IMR-90 (cell line): ENCODE measurements at regions not wholly inside any gene's neighbourhood (a gene's known extent, or its start where the extent isn't known, plus 50 kb on each side); places are given as distances from the start of the nearest gene placed in this dataset.

Source experiments
- ATAC-seq: fragments of 200-7000 bp; cut with Tn5 transposase; 2 replicates; pipeline ENCODE4 v1.9.1; 2020; ENCODE audit warnings: low read depth, mild to moderate bottlenecking, moderate library complexity
- BruUV-seq: library from RNA; stranded (reverse); fragments of 400-500 nt; replicated peaks from 2 replicates; lab custom pipeline; 2021; lab: Mats Ljungman, UMichigan
- CTCF ChIA-PET: fragments of 300-600 bp; formaldehyde crosslinking; extraction: SDS; loops from one replicate; lab custom pipeline; 2021; ENCODE audit warnings: antibody characterized with exemption; lab: Yijun Ruan, JAX
- POLR2A ChIA-PET: fragments of 300-600 bp; sonication (Branson Sonifier 250); formaldehyde crosslinking; loops from one replicate; lab custom pipeline; 2022; ENCODE audit warnings: antibody characterized with exemption; ENCODE audit not compliant: unreplicated experiment; lab: Charles Lee
- DNase-seq: peaks from one replicate; pipeline ENCODE4 v3.0.0; 2013
- H2AFZ ChIP-seq: replicated peaks from 2 replicates; pipeline ENCODE3; 2013; ENCODE audit warnings: low read length, mild to moderate bottlenecking; ENCODE audit not compliant: poor library complexity
- H2AK5ac ChIP-seq: 2 replicates; pipeline ENCODE4 v1.6.1; 2013; ENCODE audit warnings: low read depth, low read length, inconsistent platforms
- H2AK9ac ChIP-seq: replicated peaks from 2 replicates; pipeline ENCODE3; 2013; ENCODE audit warnings: mild to moderate bottlenecking, low read depth, low read length, moderate library complexity; ENCODE audit not compliant: poor library complexity
- H2BK120ac ChIP-seq: 2 replicates; pipeline ENCODE4 v1.6.1; 2013; ENCODE audit warnings: low read depth, low read length, inconsistent platforms
- H2BK15ac ChIP-seq: 3 replicates; pipeline ENCODE4 v1.6.1; 2013; ENCODE audit warnings: low read depth, low read length, inconsistent platforms
- H2BK20ac ChIP-seq: 2 replicates; pipeline ENCODE4 v1.6.1; 2013; ENCODE audit warnings: low read depth, mild to moderate bottlenecking, inconsistent platforms, low read length, moderate library complexity
- H2BK5ac ChIP-seq: 2 replicates; pipeline ENCODE4 v1.6.1; 2013; ENCODE audit warnings: mild to moderate bottlenecking, low read depth, low read length, inconsistent platforms; ENCODE audit not compliant: poor library complexity, severe bottlenecking
- H3K14ac ChIP-seq: replicated peaks from 2 replicates; pipeline ENCODE4 v1.6.1; 2013; ENCODE audit warnings: low read depth, low read length, inconsistent platforms
- H3K18ac ChIP-seq: 2 replicates; pipeline ENCODE4 v1.6.1; 2013; ENCODE audit warnings: low read depth, low read length, control low read depth
- H3K23ac ChIP-seq: 2 replicates; pipeline ENCODE4 v1.6.1; 2013; ENCODE audit warnings: low read depth, low read length, inconsistent platforms
- H3K27ac ChIP-seq: 2 replicates; pipeline ENCODE4 v1.5.1; 2013; ENCODE audit warnings: mild to moderate bottlenecking, control low read depth, low read length; ENCODE audit not compliant: insufficient read depth
- H3K27me3 ChIP-seq: 2 replicates; pipeline ENCODE4 v1.6.1; 2013; ENCODE audit warnings: low read length; ENCODE audit not compliant: control insufficient read depth, insufficient read depth
- H3K36me3 ChIP-seq: 2 replicates; pipeline ENCODE4 v1.6.1; 2013; ENCODE audit warnings: low read length, mixed read lengths; ENCODE audit not compliant: control insufficient read depth, insufficient read depth
- H3K4ac ChIP-seq: 2 replicates; pipeline ENCODE4 v1.6.1; 2013; ENCODE audit warnings: low read depth, low read length, inconsistent platforms
- H3K4me1 ChIP-seq: 2 replicates; pipeline ENCODE4 v1.6.1; 2013; ENCODE audit warnings: low read length, mixed read lengths; ENCODE audit not compliant: control insufficient read depth, insufficient read depth
- H3K4me2 ChIP-seq: 2 replicates; pipeline ENCODE4 v1.6.1; 2013; ENCODE audit warnings: low read depth, mild to moderate bottlenecking, control low read depth, low read length, moderate library complexity
- H3K4me3 ChIP-seq: 2 replicates; pipeline ENCODE4 v1.5.1; 2013; ENCODE audit warnings: low read depth, mild to moderate bottlenecking, control low read depth, low read length, moderate library complexity; ENCODE audit not compliant: insufficient read depth
- H3K56ac ChIP-seq: 2 replicates; pipeline ENCODE4 v1.6.1; 2013; ENCODE audit warnings: low read length, inconsistent platforms; ENCODE audit not compliant: insufficient read depth; ENCODE audit errors: extremely low read depth
- H3K79me1 ChIP-seq, 2 experiments: 2 replicates each; pipeline ENCODE4 v1.6.1; 2013; ENCODE audit warnings: low read length in 2 of 2, inconsistent platforms in 1 of 2, low read depth in 1 of 2
- H3K9ac ChIP-seq: 2 replicates; pipeline ENCODE4 v1.6.1; 2013; ENCODE audit warnings: low read depth, low read length, control low read depth
- H3K9me1 ChIP-seq: 2 replicates; pipeline ENCODE4 v1.6.1; 2013; ENCODE audit warnings: low read length, inconsistent platforms; ENCODE audit not compliant: insufficient read depth
- H3K9me3 ChIP-seq: 2 replicates; pipeline ENCODE4 v1.6.1; 2013; ENCODE audit warnings: low read length; ENCODE audit not compliant: control insufficient read depth, insufficient read depth
- H4K20me1 ChIP-seq: 2 replicates; pipeline ENCODE4 v1.6.1; 2013; ENCODE audit warnings: low read length, inconsistent platforms; ENCODE audit not compliant: insufficient read depth
- H4K5ac ChIP-seq: 2 replicates; pipeline ENCODE4 v1.6.1; 2013; ENCODE audit warnings: mild to moderate bottlenecking, low read depth, low read length, control low read depth
- H4K8ac ChIP-seq, 2 experiments: 2 replicates each; pipeline ENCODE4 v1.6.1; 2013; ENCODE audit warnings: low read depth in 2 of 2, low read length in 2 of 2, control low read depth in 1 of 2, inconsistent platforms in 1 of 2
- H4K91ac ChIP-seq: 2 replicates; pipeline ENCODE4 v1.6.1; 2013; ENCODE audit warnings: low read depth, low read length, inconsistent platforms; ENCODE audit not compliant: insufficient read depth
- BHLHE40 ChIP-seq: fragments of 150-350 bp; IDR thresholded peaks from 2 replicates; pipeline ENCODE4 v1.6.1; 2016; ENCODE audit warnings: mild to moderate bottlenecking, low read depth, low read length
- CHD1 ChIP-seq: IDR thresholded peaks from 2 replicates; pipeline ENCODE4 v1.6.1; 2012; ENCODE audit warnings: low read depth, low read length, improper control_type of control experiment
- CTCF ChIP-seq: conservative IDR thresholded peaks from 2 replicates; pipeline ENCODE4 v1.5.1; 2012; ENCODE audit warnings: mild to moderate bottlenecking, low read depth, low read length, improper control_type of control experiment
- ELK1 ChIP-seq: fragments of 150-350 bp; IDR thresholded peaks from 2 replicates; pipeline ENCODE4 v1.6.1; 2016; ENCODE audit warnings: low read depth, mild to moderate bottlenecking, low read length, moderate library complexity, borderline replicate concordance
- MAZ ChIP-seq: IDR thresholded peaks from 2 replicates; pipeline ENCODE4 v1.6.1; 2012; ENCODE audit warnings: low read depth, mild to moderate bottlenecking, low read length, improper control_type of control experiment, moderate library complexity, borderline replicate concordance
- MXI1 ChIP-seq: IDR thresholded peaks from 2 replicates; pipeline ENCODE4 v1.6.1; 2012; ENCODE audit warnings: low read depth, mild to moderate bottlenecking, low read length, moderate library complexity, borderline replicate concordance
- NFE2L2 ChIP-seq: fragments of 150-350 bp; IDR thresholded peaks from 2 replicates; pipeline ENCODE4 v1.6.1; 2016; ENCODE audit warnings: low read depth, mild to moderate bottlenecking, low read length
- POLR2A ChIP-seq: IDR thresholded peaks from 2 replicates; pipeline ENCODE4 v1.6.1; 2012; ENCODE audit warnings: mild to moderate bottlenecking, low read depth, low read length
- RCOR1 ChIP-seq: IDR thresholded peaks from 2 replicates; pipeline ENCODE4 v1.6.1; 2012; ENCODE audit warnings: mild to moderate bottlenecking, low read length, improper control_type of control experiment; ENCODE audit not compliant: insufficient replicate concordance
- WGBS, 2 experiments: methylation state at CpG; one replicate each; pipeline versions ENCODE4 v1.1.5 to v1.1.7; 2013; ENCODE audit warnings: missing lambda C conversion rate in 2 of 2; ENCODE audit not compliant: insufficient read length in 1 of 2; ENCODE audit errors: extremely low coverage in 2 of 2; 5-methylcytosine and 5-hydroxymethylcytosine counted together
- dilution Hi-C: fragments of 300-500 bp; cut with HindIII; formaldehyde crosslinking; loops from one replicate; pipeline ENCODE4 v1.14.3; 2018; ENCODE audit warnings: low sequenced_read_pairs; ENCODE audit not compliant: unreplicated experiment
- in situ Hi-C: fragments of 300-500 bp; cut with MboI; formaldehyde crosslinking; loops from 3 replicates; pipeline ENCODE4 v1.14.3; 2019; ENCODE audit warnings: low sequenced_read_pairs, inconsistent platforms, mixed read lengths
- intact Hi-C: fragments of 100-400 bp; cut with micrococcal nuclease; formaldehyde crosslinking; loops from 2 replicates; pipeline ENCODE4 v1.10.0; 2022

GRCh38 chr14:89508863-89509262 is 91.8 kb upstream of the FOXN3 start:
- Histone ChIP-seq H4K91ac (peak overlapping the region; percentile 83), H2BK15ac (peak overlapping the region; percentile 81; the same call in 2 of the 3 replicates), H3K27ac (no peak overlapping the region; the same call in 1 of the 2 replicates), H3K4ac (peak overlapping the region; percentile 83), H3K4me3 (no peak overlapping the region), H2BK20ac (peak overlapping the region; percentile 85), H3K23ac (peak overlapping the region; percentile 76), H3K9me1 (peaks cover 33% of the 10 kb centered on the region), H3K4me2 (no peak overlapping the region), H4K20me1 (peaks cover 7% of the 10 kb centered on the region), H3K14ac (peak overlapping the region; percentile 69), H3K27me3 (no peaks in the 10 kb centered on the region), H3K79me1 (peaks cover 17 to 63% of the 10 kb centered on the region in 2 experiments), H2BK5ac (peak overlapping the region; percentile 85), H3K4me1 (peaks cover 35% of the 10 kb centered on the region), H3K18ac (peak overlapping the region; percentile 66; the same call in 1 of the 2 replicates), H3K36me3 (no peaks in the 10 kb centered on the region), H3K9me3 (no peaks in the 10 kb centered on the region), H2BK120ac (peak overlapping the region; percentile 84), H4K5ac (no peak overlapping the region; the same call in 1 of the 2 replicates), H2AK9ac (peak overlapping the region; percentile 71), H3K9ac (no peak overlapping the region), H2AFZ (peak overlapping the region; percentile 9), H3K56ac (no peak overlapping the region), H4K8ac (peak overlapping the region; percentile 19 to 66; a peak in 2 of 4 replicates), H2AK5ac (peak overlapping the region; percentile 90)
- dilution Hi-C loops (no loop called here), in situ Hi-C loops (no loop called here), intact Hi-C loops (no loop called here)
- no peak for TF ChIP-seq ELK1
- no peak for TF ChIP-seq MAZ
- TF ChIP-seq NFE2L2 = no peak
- TF ChIP-seq POLR2A = no peak
- TF ChIP-seq MXI1 = no peak
- no peak for TF ChIP-seq CHD1
- TF ChIP-seq BHLHE40 = no peak
- TF ChIP-seq RCOR1 = no peak
- TF ChIP-seq CTCF = no peak
- DNase-seq = no peak
- no peak for ATAC-seq
- POLR2A ChIA-PET = no interaction called here
- no TSS peak for BruUV-seq
- 83% methylated on average over 1 of the region's 3 CpGs; no CpG with 5 or more reads in 1 of the 2 experiments for WGBS, 2 experiments
- CTCF ChIA-PET = no interaction called here
